Activated CD8-positive, alpha-beta T cell treated with anti-CD3 and anti-CD28 coated beads for 36 hours (primary cell): ENCODE measurements at regions not wholly inside any gene's neighbourhood (a gene's known extent, or its start where the extent isn't known, plus 50 kb on each side); places are given as distances from the start of the nearest gene placed in this dataset.

Experiments used
- ATAC-seq: fragments of 200-7000 bp; cut with Tn5 transposase; one replicate; pipeline ENCODE4 v1.10.0; 2021; ENCODE audit warnings: mild to moderate bottlenecking, moderate library complexity
- CTCF ChIA-PET: fragments of 350-600 bp; sonication (Branson Sonifier 250); formaldehyde crosslinking; loops from one replicate; lab custom pipeline; 2021; ENCODE audit warnings: antibody characterized with exemption; lab: Charles Lee
- POLR2A ChIA-PET: fragments of 350-600 bp; sonication (Branson Sonifier 250); formaldehyde crosslinking; loops from one replicate; lab custom pipeline; 2021; ENCODE audit warnings: antibody characterized with exemption; lab: Charles Lee
- DNase-seq: peaks from one replicate; pipeline ENCODE4 v3.0.0-alpha.2; 2020
- H3K27ac Mint-ChIP-seq: one replicate; pipeline ENCODE4 v1.8.0; 2021; ENCODE audit warnings: mild to moderate bottlenecking, mixed read lengths
- H3K27me3 Mint-ChIP-seq: one replicate; pipeline ENCODE4 v1.8.0; 2021; ENCODE audit warnings: mixed read lengths
- H3K36me3 Mint-ChIP-seq: one replicate; pipeline ENCODE4 v1.8.0; 2021; ENCODE audit warnings: low read depth, mixed read lengths
- H3K4me1 Mint-ChIP-seq: one replicate; pipeline ENCODE4 v1.8.0; 2021; ENCODE audit warnings: low read depth, mixed read lengths
- H3K4me3 Mint-ChIP-seq: one replicate; pipeline ENCODE4 v1.8.0; 2021; ENCODE audit warnings: mild to moderate bottlenecking, moderate library complexity, mixed read lengths
- H3K9me3 Mint-ChIP-seq: one replicate; pipeline ENCODE4 v1.8.0; 2021; ENCODE audit warnings: mixed read lengths
- intact Hi-C: fragments of 100-400 bp; cut with micrococcal nuclease; formaldehyde crosslinking; loops from one replicate; pipeline ENCODE4 v1.10.0; 2022
- TF ChIP-seq, protein P1 (sequence below): fragments of 200-600 bp; IDR thresholded peaks from one replicate; pipeline ENCODE4 v1.8.0; 2022; ENCODE audit warnings: antibody characterized with exemption, mild to moderate bottlenecking

- Mint-ChIP-seq H3K27ac (no peak overlapping the region), H3K4me1 (no peaks in the 10 kb centered on the region), H3K36me3 (no peaks in the 10 kb centered on the region), H3K4me3 (no peak overlapping the region), H3K27me3 (no peaks in the 10 kb centered on the region), H3K9me3 (peaks cover 4% of the 10 kb centered on the region)
- ChIA-PET CTCF (no interaction called here), POLR2A (no interaction called here)
- ATAC-seq = no peak
- TF ChIP-seq, protein P1, sequence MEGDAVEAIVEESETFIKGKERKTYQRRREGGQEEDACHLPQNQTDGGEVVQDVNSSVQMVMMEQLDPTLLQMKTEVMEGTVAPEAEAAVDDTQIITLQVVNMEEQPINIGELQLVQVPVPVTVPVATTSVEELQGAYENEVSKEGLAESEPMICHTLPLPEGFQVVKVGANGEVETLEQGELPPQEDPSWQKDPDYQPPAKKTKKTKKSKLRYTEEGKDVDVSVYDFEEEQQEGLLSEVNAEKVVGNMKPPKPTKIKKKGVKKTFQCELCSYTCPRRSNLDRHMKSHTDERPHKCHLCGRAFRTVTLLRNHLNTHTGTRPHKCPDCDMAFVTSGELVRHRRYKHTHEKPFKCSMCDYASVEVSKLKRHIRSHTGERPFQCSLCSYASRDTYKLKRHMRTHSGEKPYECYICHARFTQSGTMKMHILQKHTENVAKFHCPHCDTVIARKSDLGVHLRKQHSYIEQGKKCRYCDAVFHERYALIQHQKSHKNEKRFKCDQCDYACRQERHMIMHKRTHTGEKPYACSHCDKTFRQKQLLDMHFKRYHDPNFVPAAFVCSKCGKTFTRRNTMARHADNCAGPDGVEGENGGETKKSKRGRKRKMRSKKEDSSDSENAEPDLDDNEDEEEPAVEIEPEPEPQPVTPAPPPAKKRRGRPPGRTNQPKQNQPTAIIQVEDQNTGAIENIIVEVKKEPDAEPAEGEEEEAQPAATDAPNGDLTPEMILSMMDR = no peak
- DNase-seq = no peak
- intact Hi-C loops = no loop called here
These were observed 958.9 kb downstream of the DCDC2C start for GRCh38 chr2:4662161-4662779.

GRCh38 chr2:4668381-4668780 is 965.0 kb downstream of the DCDC2C start:
- DNase-seq = no peak
- TF ChIP-seq, protein P1 = no peak
- Mint-ChIP-seq H3K27ac (no peak overlapping the region), H3K36me3 (no peaks in the 10 kb centered on the region), H3K4me3 (no peak overlapping the region), H3K4me1 (no peaks in the 10 kb centered on the region), H3K9me3 (peaks cover 11% of the 10 kb centered on the region), H3K27me3 (no peaks in the 10 kb centered on the region)
- intact Hi-C loops = no loop called here
- CTCF ChIA-PET = no interaction called here
- ATAC-seq = no peak
- POLR2A ChIA-PET = interaction anchor here (1.0 kb wide), 1 partner anchor 28 kb away, joined by 4 read pairs; no protein-coding TSS in a partner anchor

GRCh38 chr2:4670331-4670730 is 967.0 kb downstream of the DCDC2C start:
- H3K27me3 Mint-ChIP-seq = no peaks in the 10 kb centered on the region
- H3K36me3 Mint-ChIP-seq = no peaks in the 10 kb centered on the region
- intact Hi-C loops = no loop called here
- DNase-seq (no peak), ATAC-seq (no peak)
- H3K4me1 Mint-ChIP-seq = no peaks in the 10 kb centered on the region
- CTCF ChIA-PET = no interaction called here
- no peak overlapping the region for H3K4me3 Mint-ChIP-seq
- TF ChIP-seq, protein P1 = no peak
- POLR2A ChIA-PET = no interaction called here
- H3K27ac Mint-ChIP-seq = no peak overlapping the region
- H3K9me3 Mint-ChIP-seq = peaks cover 10% of the 10 kb centered on the region

GRCh38 chr2:4673025-4673489 is 969.7 kb downstream of the DCDC2C start:
- ChIA-PET POLR2A (no interaction called here), CTCF (no interaction called here)
- TF ChIP-seq, protein P1 = no peak
- H3K27ac Mint-ChIP-seq = no peak overlapping the region
- DNase-seq (peak; percentile 10), ATAC-seq (no peak)
- intact Hi-C loops = no loop called here
- H3K4me3 Mint-ChIP-seq = peak overlapping the region; percentile 5
- no peaks in the 10 kb centered on the region for H3K4me1 Mint-ChIP-seq
- peaks cover 9% of the 10 kb centered on the region for H3K9me3 Mint-ChIP-seq
- no peaks in the 10 kb centered on the region for H3K36me3 Mint-ChIP-seq
- no peaks in the 10 kb centered on the region for H3K27me3 Mint-ChIP-seq

GRCh38 chr2:4674007-4674406 is 970.6 kb downstream of the DCDC2C start:
- ChIA-PET CTCF (no interaction called here), POLR2A (no interaction called here)
- peak; percentile 45 for DNase-seq
- peak; percentile 62 for ATAC-seq
- intact Hi-C loops = no loop called here
- Mint-ChIP-seq H3K9me3 (peaks cover 9% of the 10 kb centered on the region), H3K4me3 (no peak overlapping the region), H3K27ac (no peak overlapping the region), H3K27me3 (no peaks in the 10 kb centered on the region), H3K36me3 (no peaks in the 10 kb centered on the region), H3K4me1 (no peaks in the 10 kb centered on the region)
- TF ChIP-seq, protein P1 = no peak
